ENCODE measurements at regions not wholly inside any gene's neighbourhood (a gene's known extent, or its start where the extent isn't known, plus 50 kb on each side); places are given as distances from the start of the nearest gene placed in this dataset.

GRCh38 chr1:58899587-58900271 is 115.9 kb upstream of the JUN start (continued):
- TF ChIP-seq ADNP (tag; IDR thresholded peaks at IDR 0.05) (peak; percentile 58; the same call in 1 of the 2 replicates), USF2 (CRISPR knock-in tag; IDR thresholded peaks at IDR 0.05) (no peak), ZNF639 (CRISPR knock-in tag; conservative IDR thresholded peaks at IDR 0.05 in 1 of 2, IDR thresholded peaks at IDR 0.05 in 1 of 2) (0 out of 4 replicates have a peak, but pooled peaks of 1 of the 2 experiments have one; percentile 8), PKNOX1 (IDR thresholded peaks at IDR 0.05) (peak; percentile 57; the same call in 1 of the 2 replicates)

- Histone ChIP-seq H3K4me1 (replicated peaks in 1 of 2; ENCODE audit: control insufficient read depth in 2 of 2, insufficient read depth in 2 of 2, low read length in 2 of 2) (peaks cover 55 to 75% of the 10 kb centered on the region in 2 experiments), H3K4me2 (ENCODE audit: insufficient read depth, low read length) (no peak overlapping the region), H3K9me3 (replicated peaks; ENCODE audit: control insufficient read depth, insufficient read depth, low read depth, low read length) (no peaks in the 10 kb centered on the region), H3K27ac (ENCODE audit: extremely low read depth, low read depth, low read length) (peak overlapping the region; percentile 95; the same call in 2 of the 3 replicates), H3K4me3 (no peak overlapping the region), H4K20me1 (replicated peaks; ENCODE audit: control insufficient read depth, insufficient read depth, low read length) (no peaks in the 10 kb centered on the region), H3K9me1 (ENCODE audit: control insufficient read depth, insufficient read depth, low read length) (peaks cover 4% of the 10 kb centered on the region), H3K9ac (ENCODE audit: insufficient read depth in 1 of 2, low read depth in 2 of 2, low read length in 2 of 2) (peak overlapping the region; percentile 39 to 74; a peak in 2 of 4 replicates), H3K27me3 (ENCODE audit: control insufficient read depth in 2 of 2, insufficient read depth in 2 of 2, low read length in 2 of 2) (no peaks in the 10 kb centered on the region), H2AFZ (ENCODE audit: low read depth, low read length) (peak overlapping the region; percentile 85; the same call in 1 of the 2 replicates), H3K36me3 (ENCODE audit: control insufficient read depth, insufficient read depth, low read length) (no peaks in the 10 kb centered on the region), H3K79me2 (ENCODE audit: control insufficient read depth, insufficient read depth, low read length) (no peaks in the 10 kb centered on the region)
- in situ Hi-C loops (cut with MboI) (no loop called here), intact Hi-C loops (cut with micrococcal nuclease) (no loop called here)
- FAIRE-seq (no peak), ATAC-seq (no peak), DNase-seq (ENCODE audit: extremely low read depth in 1 of 4, low spot score in 3 of 4) (no peak)
- no peak for TF ChIP-seq HDAC3 (IDR thresholded peaks at IDR 0.05; ENCODE audit: borderline replicate concordance, partially characterized antibody)
- no peak for TF ChIP-seq KAT2B (IDR thresholded peaks at IDR 0.05; ENCODE audit: low read depth, low read length)
- no peak for TF ChIP-seq ZNF444 (CRISPR knock-in tag; IDR thresholded peaks at IDR 0.05)
- no peak for TF ChIP-seq TSC22D4 (tag; IDR thresholded peaks at IDR 0.05)
- no peak for TF ChIP-seq IRF2 (CRISPR knock-in tag; IDR thresholded peaks at IDR 0.05)
- TF ChIP-seq STAT5A (IDR thresholded peaks at IDR 0.05; ENCODE audit: borderline replicate concordance, low read length), result no peak
- TF ChIP-seq LCOR (CRISPR knock-in tag; IDR thresholded peaks at IDR 0.05), result no peak
- no peak for TF ChIP-seq ATF3 (IDR thresholded peaks at IDR 0.05)
- no peak for TF ChIP-seq ATF3 (CRISPR knock-in tag; conservative IDR thresholded peaks at IDR 0.05)
- CTCF ChIA-PET (ENCODE audit: low intra/inter-chr PET ratio), result no interaction called here
- POLR2A ChIA-PET, result interaction anchor here (1.2 to 3.5 kb wide), 3 partner anchors 9 to 17 kb away, joined by 4 to 17 read pairs (median 10); no protein-coding TSS in a partner anchor
- BruUV-seq (replicated peaks), result no TSS peak
- 78% methylated on average over 3 of the region's 3 CpGs for WGBS (ENCODE audit: insufficient coverage, low coverage, missing lambda C conversion rate)
Observed at GRCh38 chr1:58900396-58900795, 116.5 kb upstream of the JUN start.
